ENCODE measurements at regions not wholly inside any gene's neighbourhood (a gene's known extent, or its start where the extent isn't known, plus 50 kb on each side); places are given as distances from the start of the nearest gene placed in this dataset.
A peak's percentile ranks its signal among the peaks of the same experiment; 100 is the strongest.

DNA sequence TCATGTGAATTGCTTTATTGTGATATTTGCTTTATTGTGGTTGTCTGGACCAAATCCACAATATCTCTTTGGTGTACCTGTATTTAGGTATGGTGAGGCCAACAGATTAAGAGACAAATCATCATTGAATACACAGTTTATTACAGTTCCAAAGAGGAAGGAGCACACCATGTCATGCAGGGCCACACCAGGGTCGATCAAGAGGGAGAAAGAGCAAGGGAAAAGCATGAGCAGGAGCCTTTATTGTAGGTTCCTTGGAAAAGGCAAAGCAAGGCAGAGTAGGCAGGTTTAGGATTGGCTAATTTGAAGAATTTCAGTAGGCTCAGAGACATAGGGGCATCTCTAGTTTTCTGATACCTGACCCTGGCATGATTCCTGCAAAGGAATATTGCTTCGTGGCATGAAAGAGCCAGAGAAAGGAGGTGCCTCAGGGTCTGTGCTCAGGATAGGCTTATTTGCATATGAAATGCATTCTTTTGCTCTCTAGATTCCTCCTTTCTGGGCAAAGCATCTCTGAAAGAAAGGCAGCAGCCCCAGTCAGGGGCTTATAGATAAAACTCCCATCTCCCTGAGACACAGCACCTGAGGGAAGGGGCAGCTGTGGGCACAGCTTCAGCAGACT, 214.2 kb upstream of the ERBB4 start:
- CTCF ChIA-PET = no interaction called here
- DNase-seq (ENCODE audit: low spot score) = peak; percentile 18
- Mint-ChIP-seq H3K9me3 (peaks cover 53% of the 10 kb centered on the region), H3K36me3 (peaks cover 50% of the 10 kb centered on the region), H3K27ac (peak overlapping the region; percentile 70), H3K4me3 (no peak overlapping the region), H3K4me1 (peaks cover 20% of the 10 kb centered on the region), H3K27me3 (ENCODE audit: low read depth) (peaks cover 6% of the 10 kb centered on the region; the same call in 1 of the 2 replicates)
- TF ChIP-seq, protein P1, sequence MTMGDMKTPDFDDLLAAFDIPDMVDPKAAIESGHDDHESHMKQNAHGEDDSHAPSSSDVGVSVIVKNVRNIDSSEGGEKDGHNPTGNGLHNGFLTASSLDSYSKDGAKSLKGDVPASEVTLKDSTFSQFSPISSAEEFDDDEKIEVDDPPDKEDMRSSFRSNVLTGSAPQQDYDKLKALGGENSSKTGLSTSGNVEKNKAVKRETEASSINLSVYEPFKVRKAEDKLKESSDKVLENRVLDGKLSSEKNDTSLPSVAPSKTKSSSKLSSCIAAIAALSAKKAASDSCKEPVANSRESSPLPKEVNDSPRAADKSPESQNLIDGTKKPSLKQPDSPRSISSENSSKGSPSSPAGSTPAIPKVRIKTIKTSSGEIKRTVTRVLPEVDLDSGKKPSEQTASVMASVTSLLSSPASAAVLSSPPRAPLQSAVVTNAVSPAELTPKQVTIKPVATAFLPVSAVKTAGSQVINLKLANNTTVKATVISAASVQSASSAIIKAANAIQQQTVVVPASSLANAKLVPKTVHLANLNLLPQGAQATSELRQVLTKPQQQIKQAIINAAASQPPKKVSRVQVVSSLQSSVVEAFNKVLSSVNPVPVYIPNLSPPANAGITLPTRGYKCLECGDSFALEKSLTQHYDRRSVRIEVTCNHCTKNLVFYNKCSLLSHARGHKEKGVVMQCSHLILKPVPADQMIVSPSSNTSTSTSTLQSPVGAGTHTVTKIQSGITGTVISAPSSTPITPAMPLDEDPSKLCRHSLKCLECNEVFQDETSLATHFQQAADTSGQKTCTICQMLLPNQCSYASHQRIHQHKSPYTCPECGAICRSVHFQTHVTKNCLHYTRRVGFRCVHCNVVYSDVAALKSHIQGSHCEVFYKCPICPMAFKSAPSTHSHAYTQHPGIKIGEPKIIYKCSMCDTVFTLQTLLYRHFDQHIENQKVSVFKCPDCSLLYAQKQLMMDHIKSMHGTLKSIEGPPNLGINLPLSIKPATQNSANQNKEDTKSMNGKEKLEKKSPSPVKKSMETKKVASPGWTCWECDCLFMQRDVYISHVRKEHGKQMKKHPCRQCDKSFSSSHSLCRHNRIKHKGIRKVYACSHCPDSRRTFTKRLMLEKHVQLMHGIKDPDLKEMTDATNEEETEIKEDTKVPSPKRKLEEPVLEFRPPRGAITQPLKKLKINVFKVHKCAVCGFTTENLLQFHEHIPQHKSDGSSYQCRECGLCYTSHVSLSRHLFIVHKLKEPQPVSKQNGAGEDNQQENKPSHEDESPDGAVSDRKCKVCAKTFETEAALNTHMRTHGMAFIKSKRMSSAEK (CRISPR knock-in tag; IDR thresholded peaks at IDR 0.05; ENCODE audit: borderline replicate concordance) = no peak
- TF ChIP-seq TCF7 (CRISPR knock-in tag; IDR thresholded peaks at IDR 0.05; ENCODE audit: low read depth) (no peak), ZNF219 (CRISPR knock-in tag; IDR thresholded peaks at IDR 0.05; ENCODE audit: borderline replicate concordance) (no peak), TEAD4 (CRISPR knock-in tag; IDR thresholded peaks at IDR 0.05) (no peak), RELA (CRISPR knock-in tag; IDR thresholded peaks at IDR 0.05; ENCODE audit: borderline replicate concordance) (no peak), EMX1 (CRISPR knock-in tag; IDR thresholded peaks at IDR 0.05) (no peak), NR1H2 (CRISPR knock-in tag; IDR thresholded peaks at IDR 0.05) (no peak), NFATC4 (CRISPR knock-in tag; IDR thresholded peaks at IDR 0.05) (no peak), ZNF671 (CRISPR knock-in tag; IDR thresholded peaks at IDR 0.05) (no peak), JAZF1 (CRISPR knock-in tag; IDR thresholded peaks at IDR 0.05) (no peak), IRF2 (CRISPR knock-in tag; IDR thresholded peaks at IDR 0.05; ENCODE audit: borderline replicate concordance, low read depth) (no peak)
- TF ChIP-seq, protein P2, sequence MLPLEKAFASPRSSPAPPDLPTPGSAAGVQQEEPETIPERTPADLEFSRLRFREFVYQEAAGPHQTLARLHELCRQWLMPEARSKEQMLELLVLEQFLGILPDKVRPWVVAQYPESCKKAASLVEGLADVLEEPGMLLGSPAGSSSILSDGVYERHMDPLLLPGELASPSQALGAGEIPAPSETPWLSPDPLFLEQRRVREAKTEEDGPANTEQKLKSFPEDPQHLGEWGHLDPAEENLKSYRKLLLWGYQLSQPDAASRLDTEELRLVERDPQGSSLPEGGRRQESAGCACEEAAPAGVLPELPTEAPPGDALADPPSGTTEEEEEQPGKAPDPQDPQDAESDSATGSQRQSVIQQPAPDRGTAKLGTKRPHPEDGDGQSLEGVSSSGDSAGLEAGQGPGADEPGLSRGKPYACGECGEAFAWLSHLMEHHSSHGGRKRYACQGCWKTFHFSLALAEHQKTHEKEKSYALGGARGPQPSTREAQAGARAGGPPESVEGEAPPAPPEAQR (CRISPR knock-in tag; IDR thresholded peaks at IDR 0.05) = no peak
- TF ChIP-seq, protein P3, sequence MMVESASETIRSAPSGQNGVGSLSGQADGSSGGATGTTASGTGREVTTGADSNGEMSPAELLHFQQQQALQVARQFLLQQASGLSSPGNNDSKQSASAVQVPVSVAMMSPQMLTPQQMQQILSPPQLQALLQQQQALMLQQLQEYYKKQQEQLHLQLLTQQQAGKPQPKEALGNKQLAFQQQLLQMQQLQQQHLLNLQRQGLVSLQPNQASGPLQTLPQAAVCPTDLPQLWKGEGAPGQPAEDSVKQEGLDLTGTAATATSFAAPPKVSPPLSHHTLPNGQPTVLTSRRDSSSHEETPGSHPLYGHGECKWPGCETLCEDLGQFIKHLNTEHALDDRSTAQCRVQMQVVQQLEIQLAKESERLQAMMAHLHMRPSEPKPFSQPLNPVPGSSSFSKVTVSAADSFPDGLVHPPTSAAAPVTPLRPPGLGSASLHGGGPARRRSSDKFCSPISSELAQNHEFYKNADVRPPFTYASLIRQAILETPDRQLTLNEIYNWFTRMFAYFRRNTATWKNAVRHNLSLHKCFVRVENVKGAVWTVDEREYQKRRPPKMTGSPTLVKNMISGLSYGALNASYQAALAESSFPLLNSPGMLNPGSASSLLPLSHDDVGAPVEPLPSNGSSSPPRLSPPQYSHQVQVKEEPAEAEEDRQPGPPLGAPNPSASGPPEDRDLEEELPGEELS (CRISPR knock-in tag; IDR thresholded peaks at IDR 0.05) = no peak
- TF ChIP-seq, protein P4, sequence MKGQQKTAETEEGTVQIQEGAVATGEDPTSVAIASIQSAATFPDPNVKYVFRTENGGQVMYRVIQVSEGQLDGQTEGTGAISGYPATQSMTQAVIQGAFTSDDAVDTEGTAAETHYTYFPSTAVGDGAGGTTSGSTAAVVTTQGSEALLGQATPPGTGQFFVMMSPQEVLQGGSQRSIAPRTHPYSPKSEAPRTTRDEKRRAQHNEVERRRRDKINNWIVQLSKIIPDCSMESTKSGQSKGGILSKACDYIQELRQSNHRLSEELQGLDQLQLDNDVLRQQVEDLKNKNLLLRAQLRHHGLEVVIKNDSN (CRISPR knock-in tag; IDR thresholded peaks at IDR 0.05) = no peak
- TF ChIP-seq, protein P5, sequence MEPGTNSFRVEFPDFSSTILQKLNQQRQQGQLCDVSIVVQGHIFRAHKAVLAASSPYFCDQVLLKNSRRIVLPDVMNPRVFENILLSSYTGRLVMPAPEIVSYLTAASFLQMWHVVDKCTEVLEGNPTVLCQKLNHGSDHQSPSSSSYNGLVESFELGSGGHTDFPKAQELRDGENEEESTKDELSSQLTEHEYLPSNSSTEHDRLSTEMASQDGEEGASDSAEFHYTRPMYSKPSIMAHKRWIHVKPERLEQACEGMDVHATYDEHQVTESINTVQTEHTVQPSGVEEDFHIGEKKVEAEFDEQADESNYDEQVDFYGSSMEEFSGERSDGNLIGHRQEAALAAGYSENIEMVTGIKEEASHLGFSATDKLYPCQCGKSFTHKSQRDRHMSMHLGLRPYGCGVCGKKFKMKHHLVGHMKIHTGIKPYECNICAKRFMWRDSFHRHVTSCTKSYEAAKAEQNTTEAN (CRISPR knock-in tag; IDR thresholded peaks at IDR 0.05) = no peak
- TF ChIP-seq, protein P6, sequence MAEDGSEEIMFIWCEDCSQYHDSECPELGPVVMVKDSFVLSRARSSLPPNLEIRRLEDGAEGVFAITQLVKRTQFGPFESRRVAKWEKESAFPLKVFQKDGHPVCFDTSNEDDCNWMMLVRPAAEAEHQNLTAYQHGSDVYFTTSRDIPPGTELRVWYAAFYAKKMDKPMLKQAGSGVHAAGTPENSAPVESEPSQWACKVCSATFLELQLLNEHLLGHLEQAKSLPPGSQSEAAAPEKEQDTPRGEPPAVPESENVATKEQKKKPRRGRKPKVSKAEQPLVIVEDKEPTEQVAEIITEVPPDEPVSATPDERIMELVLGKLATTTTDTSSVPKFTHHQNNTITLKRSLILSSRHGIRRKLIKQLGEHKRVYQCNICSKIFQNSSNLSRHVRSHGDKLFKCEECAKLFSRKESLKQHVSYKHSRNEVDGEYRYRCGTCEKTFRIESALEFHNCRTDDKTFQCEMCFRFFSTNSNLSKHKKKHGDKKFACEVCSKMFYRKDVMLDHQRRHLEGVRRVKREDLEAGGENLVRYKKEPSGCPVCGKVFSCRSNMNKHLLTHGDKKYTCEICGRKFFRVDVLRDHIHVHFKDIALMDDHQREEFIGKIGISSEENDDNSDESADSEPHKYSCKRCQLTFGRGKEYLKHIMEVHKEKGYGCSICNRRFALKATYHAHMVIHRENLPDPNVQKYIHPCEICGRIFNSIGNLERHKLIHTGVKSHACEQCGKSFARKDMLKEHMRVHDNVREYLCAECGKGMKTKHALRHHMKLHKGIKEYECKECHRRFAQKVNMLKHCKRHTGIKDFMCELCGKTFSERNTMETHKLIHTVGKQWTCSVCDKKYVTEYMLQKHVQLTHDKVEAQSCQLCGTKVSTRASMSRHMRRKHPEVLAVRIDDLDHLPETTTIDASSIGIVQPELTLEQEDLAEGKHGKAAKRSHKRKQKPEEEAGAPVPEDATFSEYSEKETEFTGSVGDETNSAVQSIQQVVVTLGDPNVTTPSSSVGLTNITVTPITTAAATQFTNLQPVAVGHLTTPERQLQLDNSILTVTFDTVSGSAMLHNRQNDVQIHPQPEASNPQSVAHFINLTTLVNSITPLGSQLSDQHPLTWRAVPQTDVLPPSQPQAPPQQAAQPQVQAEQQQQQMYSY (CRISPR knock-in tag; IDR thresholded peaks at IDR 0.05) = no peak
- TF ChIP-seq, protein P7, sequence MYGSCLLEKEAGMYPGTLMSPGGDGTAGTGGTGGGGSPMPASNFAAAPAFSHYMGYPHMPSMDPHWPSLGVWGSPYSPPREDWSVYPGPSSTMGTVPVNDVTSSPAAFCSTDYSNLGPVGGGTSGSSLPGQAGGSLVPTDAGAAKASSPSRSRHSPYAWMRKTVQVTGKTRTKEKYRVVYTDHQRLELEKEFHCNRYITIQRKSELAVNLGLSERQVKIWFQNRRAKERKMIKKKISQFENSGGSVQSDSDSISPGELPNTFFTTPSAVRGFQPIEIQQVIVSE (CRISPR knock-in tag; IDR thresholded peaks at IDR 0.05; ENCODE audit: borderline replicate concordance) = no peak
- TF ChIP-seq, protein P8, sequence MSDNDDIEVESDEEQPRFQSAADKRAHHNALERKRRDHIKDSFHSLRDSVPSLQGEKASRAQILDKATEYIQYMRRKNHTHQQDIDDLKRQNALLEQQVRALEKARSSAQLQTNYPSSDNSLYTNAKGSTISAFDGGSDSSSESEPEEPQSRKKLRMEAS (CRISPR knock-in tag; IDR thresholded peaks at IDR 0.05) = no peak
- TF ChIP-seq, protein P9, sequence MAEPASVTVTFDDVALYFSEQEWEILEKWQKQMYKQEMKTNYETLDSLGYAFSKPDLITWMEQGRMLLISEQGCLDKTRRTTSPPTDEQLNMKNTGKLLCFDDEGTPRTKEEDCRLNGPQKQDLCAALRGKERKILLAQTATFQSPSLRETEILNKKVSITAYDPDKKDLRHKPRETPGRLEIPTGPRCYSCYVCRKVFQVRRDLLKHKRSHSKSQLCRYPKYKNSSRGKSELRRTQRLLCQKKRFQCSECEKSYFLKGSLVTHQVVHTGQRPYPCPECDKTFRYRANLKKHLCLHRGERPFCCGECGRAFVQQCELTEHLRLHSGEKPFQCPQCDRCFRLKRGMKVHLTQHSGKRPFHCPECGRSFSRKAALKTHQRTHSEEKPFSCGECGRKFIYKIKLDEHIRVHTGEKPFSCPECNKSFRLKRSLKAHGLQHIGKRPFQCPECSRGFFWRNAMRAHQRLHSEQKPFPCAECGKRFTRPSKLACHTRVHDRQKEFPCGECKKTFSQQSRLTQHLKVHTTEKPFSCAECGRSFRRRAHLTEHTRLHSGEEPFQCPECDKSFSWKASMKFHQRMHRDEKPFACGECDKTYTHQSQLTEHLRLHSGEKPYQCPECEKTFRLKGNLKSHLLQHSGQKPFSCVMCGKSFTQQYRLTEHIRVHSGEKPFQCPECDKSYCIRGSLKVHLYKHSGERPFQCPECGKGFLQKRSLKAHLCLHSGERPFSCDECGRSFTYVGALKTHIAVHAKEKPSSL (CRISPR knock-in tag; conservative IDR thresholded peaks at IDR 0.05) = no peak
- POLR2A ChIA-PET = no interaction called here
- ATAC-seq = peak; percentile 100
